ENCODE measurements at regions not wholly inside any gene's neighbourhood (a gene's known extent, or its start where the extent isn't known, plus 50 kb on each side); places are given as distances from the start of the nearest gene placed in this dataset.
"Not testable (repeated sequence)": the region's sequence is repeated elsewhere in the genome, so short reads cannot be mapped to it uniquely, and the experiment has no call there.

GRCh38 chr16:85445064-85445778, 167.9 kb upstream of the GSE1 start:
- in situ Hi-C loops (cut with HindIII; ENCODE audit: low sequenced_read_pairs) = loop anchor here (5.0 kb wide), 1 partner anchor 78 kb away; no protein-coding TSS in a partner anchor

- in situ Hi-C loops (cut with HindIII; ENCODE audit: low sequenced_read_pairs) = loop anchor here (5.0 kb wide), 1 partner anchor 78 kb away; no protein-coding TSS in a partner anchor
Observed at GRCh38 chr16:85445779-85446222, 167.3 kb upstream of the GSE1 start.

GRCh38 chr16:85446951-85447692, 166.0 kb upstream of the GSE1 start:
- in situ Hi-C loops (cut with HindIII; ENCODE audit: low sequenced_read_pairs) = loop anchor here (5.0 kb wide), 1 partner anchor 80 kb away; no protein-coding TSS in a partner anchor

- in situ Hi-C loops (cut with HindIII; ENCODE audit: low sequenced_read_pairs) = loop anchor here (5.0 kb wide), 1 partner anchor 81 kb away; no protein-coding TSS in a partner anchor
Observed at GRCh38 chr16:85447693-85448313, 165.3 kb upstream of the GSE1 start.

GRCh38 chr16:85448557-85449190, 164.4 kb upstream of the GSE1 start:
- in situ Hi-C loops (cut with HindIII; ENCODE audit: low sequenced_read_pairs) = loop anchor here (5.0 kb wide), 1 partner anchor 81 kb away; no protein-coding TSS in a partner anchor

- in situ Hi-C loops (cut with HindIII; ENCODE audit: low sequenced_read_pairs) = loop anchor here (5.0 kb wide), 1 partner anchor 82 kb away; no protein-coding TSS in a partner anchor
Observed at GRCh38 chr16:85449191-85449884, 163.8 kb upstream of the GSE1 start.

- in situ Hi-C loops (cut with HindIII; ENCODE audit: low sequenced_read_pairs) = loop anchor here (5.0 kb wide), 1 partner anchor 83 kb away; no protein-coding TSS in a partner anchor
Observed at GRCh38 chr16:85449885-85450245, 163.3 kb upstream of the GSE1 start.

- in situ Hi-C loops (cut with HindIII; ENCODE audit: low sequenced_read_pairs) = not testable (repeated sequence)
Observed at GRCh38 chr16:85451142-85451541, 162.0 kb upstream of the GSE1 start.

GRCh38 chr16:85451641-85452363, 161.3 kb upstream of the GSE1 start:
- in situ Hi-C loops (cut with HindIII; ENCODE audit: low sequenced_read_pairs) = no loop called here

- in situ Hi-C loops (cut with HindIII; ENCODE audit: low sequenced_read_pairs) = no loop called here
Observed at GRCh38 chr16:85452364-85453193, 160.5 kb upstream of the GSE1 start.

GRCh38 chr16:85453194-85453678, 159.9 kb upstream of the GSE1 start:
- in situ Hi-C loops (cut with HindIII; ENCODE audit: low sequenced_read_pairs) = no loop called here

- in situ Hi-C loops (cut with HindIII; ENCODE audit: low sequenced_read_pairs) = no loop called here
Observed at GRCh38 chr16:85453703-85454102, 159.4 kb upstream of the GSE1 start.

- in situ Hi-C loops (cut with HindIII; ENCODE audit: low sequenced_read_pairs) = no loop called here
Observed at GRCh38 chr16:85454171-85454872, 158.8 kb upstream of the GSE1 start.

- in situ Hi-C loops (cut with HindIII; ENCODE audit: low sequenced_read_pairs) = loop anchor here (5.0 kb wide), 2 partner anchors 58 to 62 kb away; no protein-coding TSS in a partner anchor
Observed at GRCh38 chr16:85455534-85455933, 157.6 kb upstream of the GSE1 start.

- in situ Hi-C loops (cut with HindIII; ENCODE audit: low sequenced_read_pairs) = loop anchor here (5.0 kb wide), 2 partner anchors 60 kb away; no protein-coding TSS in a partner anchor
Observed at GRCh38 chr16:85457366-85457765, 155.8 kb upstream of the GSE1 start.

- in situ Hi-C loops (cut with HindIII; ENCODE audit: low sequenced_read_pairs) = loop anchor here (5.0 kb wide), 2 partner anchors 58 to 62 kb away; no protein-coding TSS in a partner anchor
Observed at GRCh38 chr16:85458968-85459367, 154.2 kb upstream of the GSE1 start.

- in situ Hi-C loops (cut with HindIII; ENCODE audit: low sequenced_read_pairs) = loop anchor here (5.0 kb wide), 2 partner anchors 58 to 62 kb away; no protein-coding TSS in a partner anchor
Observed at GRCh38 chr16:85459529-85460251, 153.4 kb upstream of the GSE1 start.

Measured in endothelial cell of hepatic sinusoid (primary cell).